Lung (tissue), 11 donors: ENCODE measurements at regions not wholly inside any gene's neighbourhood (a gene's known extent, or its start where the extent isn't known, plus 50 kb on each side); places are given as distances from the start of the nearest gene placed in this dataset.
A peak's percentile ranks its signal among the peaks of the same experiment; 100 is the strongest.

Experiments used
- ATAC-seq: fragments of 200-7000 bp; cut with Tn5 transposase; one replicate; pipeline ENCODE4 v1.9.1; 2020; ENCODE audit warnings: moderate number of reproducible peaks; ENCODE audit not compliant: insufficient read depth, low FRiP score
- DNase-seq, 3 donors: peaks; one replicate each; pipeline ENCODE4 v3.0.0-alpha.2; 2013 to 2017
- H3K27ac ChIP-seq, 2 donors: one replicate each; pipeline ENCODE4 v1.5.1; 2013; ENCODE audit warnings: mild to moderate bottlenecking in 2 of 2, moderate library complexity in 2 of 2, control low read depth in 1 of 2, inconsistent platforms in 1 of 2, low read depth in 1 of 2, low read length in 1 of 2
- H3K27me3 ChIP-seq, 3 donors: one replicate each; pipeline ENCODE4 v1.5.1; 2013; ENCODE audit warnings: low read length in 2 of 3; ENCODE audit not compliant: control insufficient read depth in 3 of 3, insufficient read depth in 3 of 3
- H3K36me3 ChIP-seq, 4 donors: one replicate each; pipeline ENCODE4 v1.5.1; 2013; ENCODE audit warnings: low read length in 4 of 4, mild to moderate bottlenecking in 1 of 4, moderate library complexity in 1 of 4; ENCODE audit not compliant: control insufficient read depth in 4 of 4, insufficient read depth in 4 of 4
- H3K4me1 ChIP-seq, 5 donors: one replicate each; pipeline ENCODE4 v1.5.1; 2013; ENCODE audit warnings: low read length in 5 of 5, mild to moderate bottlenecking in 2 of 5, moderate library complexity in 1 of 5; ENCODE audit not compliant: control insufficient read depth in 5 of 5, insufficient read depth in 5 of 5
- H3K4me3 ChIP-seq: one replicate; pipeline ENCODE4 v1.5.1; 2013; ENCODE audit warnings: mild to moderate bottlenecking, control low read depth, moderate library complexity
- H3K9ac ChIP-seq, 2 donors: one replicate each; pipeline ENCODE4 v1.5.1; 2013; ENCODE audit warnings: low read length in 2 of 2, control low read depth in 1 of 2; ENCODE audit not compliant: insufficient read depth in 1 of 2
- H3K9me3 ChIP-seq, 4 donors: one replicate each; pipeline ENCODE4 v1.5.1; 2013; ENCODE audit warnings: low read length in 3 of 4, mild to moderate bottlenecking in 1 of 4, moderate library complexity in 1 of 4; ENCODE audit not compliant: control insufficient read depth in 4 of 4, insufficient read depth in 3 of 4
- WGBS, 2 donors: extraction: QIAGEN DNeasy Blood & Tissue Kit; methylation state at CpG; one replicate each; pipeline ENCODE4 v1.1.7; 2013; 5-methylcytosine and 5-hydroxymethylcytosine counted together
- TF ChIP-seq, protein P1 (sequence below): IDR thresholded peaks from 2 replicates; pipeline ENCODE4 v1.5.1; 2012; ENCODE audit warnings: mild to moderate bottlenecking; ENCODE audit errors: control extremely low read depth, extremely low read depth
- donor health status: control.
- donor health status: control.
- donor health status: Bipolar disorder and iron deficiency.
- donor health status: healthy.
- donor health status: DM: yes; HTN: yes; CAD: no.

DNA sequence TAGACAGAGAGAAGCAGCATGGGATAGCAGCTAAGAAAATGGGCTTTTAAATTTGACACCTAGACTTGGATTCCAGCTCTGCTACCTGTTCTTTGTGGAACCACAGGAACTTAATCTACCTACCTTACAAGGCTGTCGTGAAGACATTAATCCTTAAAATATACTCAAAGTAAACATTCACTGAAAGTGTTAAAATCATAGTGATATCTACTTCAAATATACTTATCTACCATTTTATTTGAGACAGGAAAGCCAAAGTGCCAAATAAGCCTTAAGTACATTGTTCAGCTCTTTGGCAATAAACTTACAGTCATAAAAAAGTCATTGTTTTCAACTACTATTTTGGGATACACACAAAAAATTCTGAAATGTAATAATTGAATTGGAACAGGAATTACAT lies 295.0 kb upstream of the PITX2 start:
- H3K4me1 ChIP-seq, result no peaks in the 10 kb centered on the region
- TF ChIP-seq, protein P1, sequence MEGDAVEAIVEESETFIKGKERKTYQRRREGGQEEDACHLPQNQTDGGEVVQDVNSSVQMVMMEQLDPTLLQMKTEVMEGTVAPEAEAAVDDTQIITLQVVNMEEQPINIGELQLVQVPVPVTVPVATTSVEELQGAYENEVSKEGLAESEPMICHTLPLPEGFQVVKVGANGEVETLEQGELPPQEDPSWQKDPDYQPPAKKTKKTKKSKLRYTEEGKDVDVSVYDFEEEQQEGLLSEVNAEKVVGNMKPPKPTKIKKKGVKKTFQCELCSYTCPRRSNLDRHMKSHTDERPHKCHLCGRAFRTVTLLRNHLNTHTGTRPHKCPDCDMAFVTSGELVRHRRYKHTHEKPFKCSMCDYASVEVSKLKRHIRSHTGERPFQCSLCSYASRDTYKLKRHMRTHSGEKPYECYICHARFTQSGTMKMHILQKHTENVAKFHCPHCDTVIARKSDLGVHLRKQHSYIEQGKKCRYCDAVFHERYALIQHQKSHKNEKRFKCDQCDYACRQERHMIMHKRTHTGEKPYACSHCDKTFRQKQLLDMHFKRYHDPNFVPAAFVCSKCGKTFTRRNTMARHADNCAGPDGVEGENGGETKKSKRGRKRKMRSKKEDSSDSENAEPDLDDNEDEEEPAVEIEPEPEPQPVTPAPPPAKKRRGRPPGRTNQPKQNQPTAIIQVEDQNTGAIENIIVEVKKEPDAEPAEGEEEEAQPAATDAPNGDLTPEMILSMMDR, result no peak
- H3K27ac ChIP-seq, result no peak overlapping the region
- ATAC-seq (no peak), DNase-seq (no peak)
- no peak overlapping the region for H3K4me3 ChIP-seq
- WGBS, 2 donors, result 63 to 75% methylated on average over 1 of the region's 1 CpG
- H3K27me3 ChIP-seq, result no peaks in the 10 kb centered on the region
- no peaks in the 10 kb centered on the region for H3K36me3 ChIP-seq
- no peak overlapping the region for H3K9ac ChIP-seq
- H3K9me3 ChIP-seq, result no peaks in the 10 kb centered on the region

DNA sequence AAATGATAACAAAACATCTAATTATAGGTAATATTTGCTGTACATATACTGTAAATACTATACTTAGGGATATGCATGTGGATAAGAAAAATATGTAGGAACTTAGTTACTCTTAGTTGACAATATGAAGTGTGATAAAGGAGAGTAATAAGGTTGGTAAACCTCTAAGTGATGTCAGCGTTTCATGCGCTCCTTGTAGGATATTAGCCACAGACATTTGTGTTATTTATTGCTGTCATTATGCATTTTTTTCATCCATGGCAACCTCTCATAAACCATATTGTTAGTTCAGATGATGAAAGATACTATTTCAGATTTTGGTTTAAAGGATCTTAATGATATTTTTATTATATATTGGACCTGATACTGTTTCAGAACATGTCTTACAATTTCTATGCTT lies 298.1 kb upstream of the PITX2 start:
- H3K9me3 ChIP-seq, result peaks cover 0 to 2% (median 0%) of the 10 kb centered on the region in 4 donors
- DNase-seq, result no peak
- no peak overlapping the region for H3K4me3 ChIP-seq
- H3K36me3 ChIP-seq, result no peaks in the 10 kb centered on the region
- TF ChIP-seq, protein P1, result no peak
- H3K4me1 ChIP-seq, result no peaks in the 10 kb centered on the region
- no peak overlapping the region for H3K9ac ChIP-seq
- no peaks in the 10 kb centered on the region for H3K27me3 ChIP-seq
- no peak for ATAC-seq
- H3K27ac ChIP-seq, result no peak overlapping the region
- 83 to 86% methylated on average over 2 of the region's 2 CpGs for WGBS, 2 donors

DNA sequence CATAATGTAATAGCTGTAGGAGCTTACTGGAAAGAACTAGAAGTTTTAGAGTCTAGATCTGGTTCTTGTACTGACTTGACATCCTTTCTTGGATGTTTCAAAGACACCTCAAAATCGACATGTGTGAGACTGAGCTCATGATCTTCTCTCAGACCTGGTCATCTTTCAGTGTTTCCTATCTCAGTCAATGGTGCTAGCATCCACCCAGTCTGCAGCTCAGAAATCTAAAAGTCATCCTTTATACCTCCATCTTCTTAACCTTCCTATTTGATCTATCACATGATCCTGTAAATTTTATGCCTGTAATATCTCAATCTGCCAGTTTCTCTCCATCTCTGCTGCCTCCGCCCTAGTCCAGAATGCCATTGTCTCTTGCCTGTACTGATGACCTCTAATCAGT lies 301.9 kb upstream of the PITX2 start:
- ATAC-seq (no peak), DNase-seq (no peak)
- TF ChIP-seq, protein P1, result no peak
- H3K27me3 ChIP-seq, result no peaks in the 10 kb centered on the region
- no peaks in the 10 kb centered on the region for H3K36me3 ChIP-seq
- peaks cover 0 to 2% (median 0%) of the 10 kb centered on the region in 4 donors for H3K9me3 ChIP-seq
- H3K27ac ChIP-seq, result no peak overlapping the region
- H3K4me1 ChIP-seq, result no peaks in the 10 kb centered on the region
- H3K9ac ChIP-seq, result no peak overlapping the region
- WGBS, 2 donors, result 81 to 83% methylated on average over 2 of the region's 2 CpGs
- H3K4me3 ChIP-seq, result no peak overlapping the region

DNA sequence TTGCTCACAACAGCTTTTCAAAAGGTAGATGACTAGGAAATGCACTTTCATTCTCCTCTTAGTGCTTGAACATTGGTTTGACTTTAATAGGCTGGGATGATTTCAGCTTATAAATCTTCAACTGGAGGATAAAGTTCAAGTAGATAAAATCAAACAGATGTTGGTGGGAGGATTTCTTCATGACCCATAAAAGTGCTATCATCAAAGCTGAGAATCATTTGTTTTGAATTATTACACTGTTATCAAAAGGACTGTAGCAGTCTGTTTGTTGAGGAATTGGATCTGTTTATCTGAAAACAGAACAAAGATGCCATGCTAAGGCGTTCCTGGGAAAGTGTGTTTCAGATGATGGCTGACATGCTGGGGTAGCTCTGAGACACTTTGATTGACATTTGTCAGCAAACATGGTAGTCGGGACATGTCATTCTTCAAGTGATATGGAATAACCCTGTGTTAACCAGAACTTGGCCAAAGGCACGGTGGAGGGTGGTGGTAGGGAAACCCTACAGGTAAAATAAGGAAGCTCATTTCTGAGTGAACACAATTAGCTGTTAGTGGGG lies 304.0 kb upstream of the PITX2 start:
- no peak overlapping the region for H3K27ac ChIP-seq
- no peaks in the 10 kb centered on the region for H3K36me3 ChIP-seq
- DNase-seq (peak in 2 of 3 donors; percentile 4 to 24), ATAC-seq (no peak)
- no peak overlapping the region for H3K9ac ChIP-seq
- H3K4me1 ChIP-seq, result no peaks in the 10 kb centered on the region
- H3K27me3 ChIP-seq, result no peaks in the 10 kb centered on the region
- 39 to 47% methylated on average over 3 of the region's 3 CpGs for WGBS, 2 donors
- no peak overlapping the region for H3K4me3 ChIP-seq
- H3K9me3 ChIP-seq, result peaks cover 0 to 2% (median 0%) of the 10 kb centered on the region in 4 donors
- TF ChIP-seq, protein P1, result no peak
